GM12878 (cell line): ENCODE measurements at regions not wholly inside any gene's neighbourhood (a gene's known extent, or its start where the extent isn't known, plus 50 kb on each side); places are given as distances from the start of the nearest gene placed in this dataset.

ENCODE experiments used
- ATAC-seq: fragments of 200-7000 bp; cut with Tn5 transposase; 3 replicates; pipeline ENCODE4 v1.9.1; 2020; ENCODE audit warnings: mild to moderate bottlenecking, moderate library complexity
- BruUV-seq: library from RNA; stranded (reverse); fragments of 400-500 nt; replicated peaks from 2 replicates; lab custom pipeline; 2021; lab: Mats Ljungman, UMichigan
- CTCF ChIA-PET: fragments of 300-600 bp; sonication (Branson Sonifier 250); formaldehyde crosslinking; extraction: SDS; loops from one replicate; lab custom pipeline; 2021; ENCODE audit warnings: inconsistent platforms; lab: Yijun Ruan, JAX
- POLR2A ChIA-PET: fragments of 350-600 bp; formaldehyde crosslinking; extraction: SDS; loops from one replicate; lab custom pipeline; 2021; ENCODE audit warnings: inconsistent platforms; lab: Charles Lee
- RAD21 ChIA-PET: fragments of 300-600 bp; sonication (Branson Sonifier 250); formaldehyde crosslinking; loops from one replicate; lab custom pipeline; 2023; ENCODE audit warnings: antibody characterized with exemption; ENCODE audit not compliant: unreplicated experiment; lab: Charles Lee
- SMC1A ChIA-PET: fragments of 300-600 bp; sonication (Branson Sonifier 250); formaldehyde crosslinking; loops from one replicate; lab custom pipeline; 2023; ENCODE audit not compliant: unreplicated experiment, uncharacterized antibody; lab: Charles Lee
- DNase-seq: peaks from one replicate; pipeline ENCODE4 v3.0.0-alpha.2; 2011; ENCODE audit warnings: low read depth, low spot score
- FAIRE-seq: peaks from 3 replicates; lab custom pipeline; 2011; peaks lifted over from hg19 to GRCh38; lab: Jason Lieb, UNC
- H2AFZ ChIP-seq: 2 replicates; pipeline ENCODE4 v1.6.0; 2011; ENCODE audit warnings: low read depth, low read length, control low read depth; ENCODE audit not compliant: control insufficient read depth
- H3K27ac ChIP-seq: 2 replicates; pipeline ENCODE4 v1.5.1; 2011; ENCODE audit warnings: control low read depth; ENCODE audit not compliant: control insufficient read depth, insufficient read depth
- H3K27me3 ChIP-seq, 2 experiments: replicated peaks in 1 of 2; 2 replicates each; pipeline versions ENCODE4 v1.6.0 to v1.6.1; 2011; ENCODE audit warnings: low read length in 1 of 2; ENCODE audit not compliant: control insufficient read depth in 2 of 2, insufficient read depth in 2 of 2
- H3K36me3 ChIP-seq, 2 experiments: 2 replicates each; pipeline ENCODE4 v1.5.1; 2011; ENCODE audit warnings: low read length in 1 of 2; ENCODE audit not compliant: control insufficient read depth in 2 of 2, insufficient read depth in 2 of 2
- H3K4me1 ChIP-seq: 2 replicates; pipeline ENCODE4 v1.6.1; 2011; ENCODE audit warnings: mild to moderate bottlenecking, low read length, moderate library complexity, mixed read lengths; ENCODE audit not compliant: control insufficient read depth, insufficient read depth
- H3K4me2 ChIP-seq: 2 replicates; pipeline ENCODE4 v1.6.0; 2011; ENCODE audit warnings: control low read depth; ENCODE audit not compliant: control insufficient read depth, insufficient read depth
- H3K4me3 ChIP-seq: fragments of 200-600 bp; sonication (generic); 2 replicates; pipeline ENCODE4 v1.5.1; 2016
- H3K79me2 ChIP-seq: 2 replicates; pipeline ENCODE4 v1.6.0; 2011; ENCODE audit warnings: low read length; ENCODE audit not compliant: control insufficient read depth, insufficient read depth
- H3K9ac ChIP-seq: 2 replicates; pipeline ENCODE4 v1.8.0; 2011; ENCODE audit warnings: low read length, control low read depth, mixed read lengths; ENCODE audit not compliant: control insufficient read depth, insufficient read depth
- H3K9me3 ChIP-seq: replicated peaks from 3 replicates; pipeline ENCODE4 v1.5.1; 2011; ENCODE audit warnings: mild to moderate bottlenecking, low read length; ENCODE audit not compliant: control insufficient read depth, insufficient read depth
- H4K20me1 ChIP-seq: 2 replicates; pipeline ENCODE4 v1.6.0; 2011; ENCODE audit not compliant: control insufficient read depth, insufficient read depth
- ATF2 ChIP-seq: IDR thresholded peaks from 2 replicates; pipeline ENCODE4 v1.6.1; 2012; ENCODE audit warnings: low read length, inconsistent platforms
- KAT2A ChIP-seq: conservative IDR thresholded peaks from 2 replicates; pipeline ENCODE4 v1.6.1; 2011; ENCODE audit warnings: low read depth, low read length; ENCODE audit not compliant: control insufficient read depth
- SMAD5 ChIP-seq: IDR thresholded peaks from 2 replicates; pipeline ENCODE4 v1.6.1; 2016; ENCODE audit warnings: antibody characterized with exemption, low read depth
- TAF1 ChIP-seq: IDR thresholded peaks from 2 replicates; pipeline ENCODE4 v1.6.1; 2011; ENCODE audit warnings: mild to moderate bottlenecking, low read depth, low read length, borderline replicate concordance
- WGBS: methylation state at CpG from one replicate; pipeline ENCODE4 v1.1.6; 2016; ENCODE audit warnings: low lambda C conversion rate; ENCODE audit not compliant: insufficient replicate concordance, insufficient coverage; ENCODE audit errors: missing lambda C conversion rate; 5-methylcytosine and 5-hydroxymethylcytosine counted together
- in situ Hi-C: fragments of 300-500 bp; cut with MboI; formaldehyde crosslinking; loops from 9 replicates; pipeline ENCODE4 v1.14.3; 2018; ENCODE audit warnings: mixed read lengths
- intact Hi-C: fragments of 100-400 bp; cut with micrococcal nuclease; formaldehyde crosslinking; loops from one replicate; pipeline ENCODE4 v1.14.2; 2022; ENCODE audit not compliant: unreplicated experiment

GRCh38 chr10:64508029-64508661 lies 986.9 kb downstream of the REEP3 start (continued):
- TF ChIP-seq KAT2A: no peak

- ChIA-PET CTCF (no interaction called here), POLR2A (no interaction called here), SMC1A (no interaction called here)
- BruUV-seq: no TSS peak
- no peaks in the 10 kb centered on the region for H3K9me3 ChIP-seq
- FAIRE-seq: no peak
- H3K79me2 ChIP-seq: no peaks in the 10 kb centered on the region
- H3K4me2 ChIP-seq: no peak overlapping the region
- WGBS: 2% methylated on average over 2 of the region's 2 CpGs
- H3K4me1 ChIP-seq: no peaks in the 10 kb centered on the region
- no peaks in the 10 kb centered on the region for H3K27me3 ChIP-seq
- TF ChIP-seq SMAD5 (no peak), ATF2 (no peak), TAF1 (no peak)
- TF ChIP-seq, all 136 proteins: peak for 0
- DNase-seq (no peak), ATAC-seq (no peak)
- no peak overlapping the region for H3K27ac ChIP-seq
- no peak overlapping the region for H3K4me3 ChIP-seq
- no peaks in the 10 kb centered on the region for H4K20me1 ChIP-seq
- RAD21 ChIA-PET: no interaction called here
- intact Hi-C loops (no loop called here), in situ Hi-C loops (no loop called here)
- no peak overlapping the region for H3K9ac ChIP-seq
- H2AFZ ChIP-seq: no peak overlapping the region
- H3K36me3 ChIP-seq: no peaks in the 10 kb centered on the region
These were observed 994.9 kb downstream of the REEP3 start for GRCh38 chr10:64515970-64516699.
